ENCODE measurements at regions not wholly inside any gene's neighbourhood (a gene's known extent, or its start where the extent isn't known, plus 50 kb on each side); places are given as distances from the start of the nearest gene placed in this dataset.
"Not testable (repeated sequence)": the region's sequence is repeated elsewhere in the genome, so short reads cannot be mapped to it uniquely, and the experiment has no call there.

DNA sequence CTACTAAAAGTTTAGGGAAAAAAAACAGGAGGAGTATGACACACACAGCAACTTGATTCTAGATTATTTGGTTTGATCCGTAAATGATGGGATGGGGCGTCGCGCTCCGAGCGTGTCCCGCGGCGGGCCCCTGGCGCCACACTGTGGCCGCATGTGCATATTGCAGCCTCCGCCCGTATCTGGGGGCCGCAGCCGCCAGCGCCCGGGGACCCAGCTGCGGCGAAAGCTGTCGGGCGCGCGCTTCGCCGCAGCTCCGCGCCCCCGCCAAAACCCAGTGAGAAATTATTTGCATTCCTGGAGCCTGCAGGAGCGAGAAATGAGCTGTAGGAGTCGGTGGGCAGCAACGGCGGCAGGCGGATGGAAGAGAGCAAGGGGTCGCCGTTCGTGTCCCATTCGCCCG, 87.3 kb downstream of the FAM72C start:
- TF ChIP-seq, protein P1, sequence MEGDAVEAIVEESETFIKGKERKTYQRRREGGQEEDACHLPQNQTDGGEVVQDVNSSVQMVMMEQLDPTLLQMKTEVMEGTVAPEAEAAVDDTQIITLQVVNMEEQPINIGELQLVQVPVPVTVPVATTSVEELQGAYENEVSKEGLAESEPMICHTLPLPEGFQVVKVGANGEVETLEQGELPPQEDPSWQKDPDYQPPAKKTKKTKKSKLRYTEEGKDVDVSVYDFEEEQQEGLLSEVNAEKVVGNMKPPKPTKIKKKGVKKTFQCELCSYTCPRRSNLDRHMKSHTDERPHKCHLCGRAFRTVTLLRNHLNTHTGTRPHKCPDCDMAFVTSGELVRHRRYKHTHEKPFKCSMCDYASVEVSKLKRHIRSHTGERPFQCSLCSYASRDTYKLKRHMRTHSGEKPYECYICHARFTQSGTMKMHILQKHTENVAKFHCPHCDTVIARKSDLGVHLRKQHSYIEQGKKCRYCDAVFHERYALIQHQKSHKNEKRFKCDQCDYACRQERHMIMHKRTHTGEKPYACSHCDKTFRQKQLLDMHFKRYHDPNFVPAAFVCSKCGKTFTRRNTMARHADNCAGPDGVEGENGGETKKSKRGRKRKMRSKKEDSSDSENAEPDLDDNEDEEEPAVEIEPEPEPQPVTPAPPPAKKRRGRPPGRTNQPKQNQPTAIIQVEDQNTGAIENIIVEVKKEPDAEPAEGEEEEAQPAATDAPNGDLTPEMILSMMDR (conservative IDR thresholded peaks at IDR 0.05) = peak; percentile 36
- not testable (repeated sequence) for TF ChIP-seq ZFX (IDR thresholded peaks at IDR 0.05)
